Breast epithelium (tissue), 3 donors: ENCODE measurements at regions not wholly inside any gene's neighbourhood (a gene's known extent, or its start where the extent isn't known, plus 50 kb on each side); places are given as distances from the start of the nearest gene placed in this dataset.

Source experiments
- CTCF ChIP-seq, 3 donors: fragments of 450-650 bp; IDR thresholded peaks; one replicate each; pipeline ENCODE4 v1.5.1; 2016 to 2017; ENCODE audit warnings: antibody characterized with exemption in 3 of 3, mild to moderate bottlenecking in 3 of 3, moderate library complexity in 3 of 3
- POLR2A ChIP-seq: fragments of 450-650 bp; IDR thresholded peaks from one replicate; pipeline ENCODE4 v1.6.1; 2016; ENCODE audit warnings: antibody characterized with exemption, mild to moderate bottlenecking, moderate library complexity

GRCh38 chr6:141269684-141270083 lies 863.0 kb upstream of the GJE1 start:
- TF ChIP-seq CTCF (IDR thresholded peaks at IDR 0.05) (no peak), POLR2A (no peak)
